WTC11 (cell line): ENCODE measurements at regions not wholly inside any gene's neighbourhood (a gene's known extent, or its start where the extent isn't known, plus 50 kb on each side); places are given as distances from the start of the nearest gene placed in this dataset.

Experiments
- ATAC-seq: fragments of 200-7000 bp; cut with Tn5 transposase; 2 replicates; pipeline ENCODE4 v1.10.0; 2021; ENCODE audit warnings: mild to moderate bottlenecking, moderate library complexity
- CTCF ChIA-PET: fragments of 300-600 bp; sonication (Branson Sonifier 250); formaldehyde crosslinking; loops from one replicate; lab custom pipeline; 2021; ENCODE audit warnings: antibody characterized with exemption; lab: Charles Lee
- POLR2A ChIA-PET: fragments of 350-600 bp; sonication (Branson Sonifier 250); formaldehyde crosslinking; loops from one replicate; lab custom pipeline; 2021; ENCODE audit warnings: antibody characterized with exemption; lab: Charles Lee
- DNase-seq: peaks from one replicate; pipeline ENCODE4 v3.0.0; 2021; ENCODE audit warnings: low spot score
- H3K27ac Mint-ChIP-seq: 2 replicates; pipeline ENCODE4 v1.8.0; 2021; ENCODE audit warnings: mixed read lengths
- H3K27me3 Mint-ChIP-seq: 2 replicates; pipeline ENCODE4 v1.8.0; 2021; ENCODE audit warnings: low read depth, mild to moderate bottlenecking, moderate library complexity, mixed read lengths
- H3K36me3 Mint-ChIP-seq: 2 replicates; pipeline ENCODE4 v1.8.0; 2021; ENCODE audit warnings: mixed read lengths
- H3K4me1 Mint-ChIP-seq: 2 replicates; pipeline ENCODE4 v1.8.0; 2022; ENCODE audit warnings: mixed read lengths
- H3K4me3 Mint-ChIP-seq: 2 replicates; pipeline ENCODE4 v1.8.0; 2021; ENCODE audit warnings: mild to moderate bottlenecking, moderate library complexity, mixed read lengths
- H3K9me3 Mint-ChIP-seq: 2 replicates; pipeline ENCODE4 v1.8.0; 2021; ENCODE audit warnings: mixed read lengths
- IRF2 ChIP-seq: sonication (generic); formaldehyde crosslinking; IDR thresholded peaks from 2 replicates; pipeline ENCODE4 v1.8.0; 2022; ENCODE audit warnings: low read depth, missing genetic modification reagents, borderline replicate concordance
- JAZF1 ChIP-seq: fragments of 250-450 bp; sonication (Bioruptor Pico); IDR thresholded peaks from 2 replicates; pipeline ENCODE4 v1.9.0; 2021; ENCODE audit warnings: moderate library complexity, mild to moderate bottlenecking, inconsistent platforms
- JUN ChIP-seq: sonication (generic); formaldehyde crosslinking; IDR thresholded peaks from 2 replicates; pipeline ENCODE4 v1.8.0; 2023; ENCODE audit warnings: mild to moderate bottlenecking, missing genetic modification reagents
- NFATC4 ChIP-seq: fragments of 250-450 bp; sonication (Bioruptor Pico); IDR thresholded peaks from 2 replicates; pipeline ENCODE4 v1.9.0; 2021; ENCODE audit warnings: mild to moderate bottlenecking
- RORB ChIP-seq: fragments of 250-450 bp; sonication (Bioruptor Pico); IDR thresholded peaks from 2 replicates; pipeline ENCODE4 v1.9.0; 2021; ENCODE audit warnings: mild to moderate bottlenecking
- SMAD3 ChIP-seq: sonication (generic); formaldehyde crosslinking; IDR thresholded peaks from 2 replicates; pipeline ENCODE4 v1.8.0; 2022; ENCODE audit warnings: missing genetic modification reagents, mild to moderate bottlenecking, borderline replicate concordance
- SP1 ChIP-seq: sonication (generic); formaldehyde crosslinking; conservative IDR thresholded peaks from 2 replicates; pipeline ENCODE4 v1.8.1; 2022; ENCODE audit warnings: missing genetic modification reagents
- TP53 ChIP-seq: sonication (generic); formaldehyde crosslinking; IDR thresholded peaks from 2 replicates; pipeline ENCODE4 v1.8.1; 2023; ENCODE audit warnings: mild to moderate bottlenecking, missing genetic modification reagents
- ZBTB21 ChIP-seq: sonication (generic); formaldehyde crosslinking; IDR thresholded peaks from 2 replicates; pipeline ENCODE4 v1.8.1; 2023; ENCODE audit warnings: mild to moderate bottlenecking, missing genetic modification reagents, borderline replicate concordance
- TF ChIP-seq, protein P1 (sequence below): fragments of 250-450 bp; sonication (Bioruptor Pico); IDR thresholded peaks from 2 replicates; pipeline ENCODE4 v1.8.0; 2021; ENCODE audit warnings: mild to moderate bottlenecking
- TF ChIP-seq, protein P2 (sequence below): sonication (generic); formaldehyde crosslinking; IDR thresholded peaks from 2 replicates; pipeline ENCODE4 v1.8.0; 2023; ENCODE audit warnings: mild to moderate bottlenecking, missing genetic modification reagents
- TF ChIP-seq, protein P3 (sequence below): fragments of 250-450 bp; sonication (Bioruptor Pico); conservative IDR thresholded peaks from 2 replicates; pipeline ENCODE4 v1.9.0; 2021; ENCODE audit warnings: mild to moderate bottlenecking
- TF ChIP-seq, protein P4 (sequence below): fragments of 250-450 bp; sonication (Bioruptor Pico); IDR thresholded peaks from 2 replicates; pipeline ENCODE4 v1.9.0; 2021; ENCODE audit warnings: moderate library complexity, mild to moderate bottlenecking, inconsistent platforms, borderline replicate concordance
- TF ChIP-seq, protein P5 (sequence below): sonication (generic); formaldehyde crosslinking; IDR thresholded peaks from 2 replicates; pipeline ENCODE4 v1.8.1; 2022; ENCODE audit warnings: mild to moderate bottlenecking, missing genetic modification reagents, moderate library complexity, borderline replicate concordance

DNA sequence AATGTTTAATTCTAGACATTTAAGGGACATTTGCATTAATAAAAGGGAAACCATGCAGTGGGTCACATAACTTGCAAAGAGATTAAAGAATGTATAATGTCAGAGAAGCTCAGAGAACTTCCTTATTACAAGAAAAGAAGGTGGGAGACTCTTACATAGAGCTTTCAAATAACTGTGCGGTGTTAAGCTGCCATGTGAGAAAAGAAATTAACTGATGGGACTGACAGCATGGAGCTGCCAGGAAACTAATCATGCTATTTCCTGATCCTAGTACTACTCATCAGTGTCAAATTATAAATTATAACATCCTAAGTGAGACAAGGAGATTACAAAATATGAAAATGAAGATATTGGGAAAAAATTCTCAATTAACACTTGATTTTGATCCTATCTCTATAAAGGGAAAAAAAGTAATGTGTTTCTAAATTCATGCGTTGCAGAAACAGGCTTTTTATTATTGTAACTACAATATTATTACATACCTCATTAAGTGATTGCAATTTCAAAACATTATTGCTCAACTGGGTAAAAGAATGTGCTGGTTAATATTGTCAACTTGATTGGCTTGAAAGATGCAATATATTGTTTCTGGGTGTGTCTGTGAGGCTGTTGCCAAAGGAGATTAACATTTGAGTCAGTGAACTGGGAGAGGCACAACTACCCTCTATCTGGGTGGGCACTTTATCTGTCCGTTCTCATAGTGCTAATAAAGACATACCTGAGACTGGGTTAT is 609.5 kb upstream of the NUDT12 start (continued):
- TF ChIP-seq, protein P1, sequence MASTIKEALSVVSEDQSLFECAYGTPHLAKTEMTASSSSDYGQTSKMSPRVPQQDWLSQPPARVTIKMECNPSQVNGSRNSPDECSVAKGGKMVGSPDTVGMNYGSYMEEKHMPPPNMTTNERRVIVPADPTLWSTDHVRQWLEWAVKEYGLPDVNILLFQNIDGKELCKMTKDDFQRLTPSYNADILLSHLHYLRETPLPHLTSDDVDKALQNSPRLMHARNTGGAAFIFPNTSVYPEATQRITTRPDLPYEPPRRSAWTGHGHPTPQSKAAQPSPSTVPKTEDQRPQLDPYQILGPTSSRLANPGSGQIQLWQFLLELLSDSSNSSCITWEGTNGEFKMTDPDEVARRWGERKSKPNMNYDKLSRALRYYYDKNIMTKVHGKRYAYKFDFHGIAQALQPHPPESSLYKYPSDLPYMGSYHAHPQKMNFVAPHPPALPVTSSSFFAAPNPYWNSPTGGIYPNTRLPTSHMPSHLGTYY, result no peak
- TF ChIP-seq JUN (CRISPR knock-in tag) (no peak), SP1 (CRISPR knock-in tag) (no peak), RORB (CRISPR knock-in tag) (no peak), SMAD3 (CRISPR knock-in tag) (no peak), TP53 (CRISPR knock-in tag) (no peak), ZBTB21 (no peak)
- TF ChIP-seq, protein P2, sequence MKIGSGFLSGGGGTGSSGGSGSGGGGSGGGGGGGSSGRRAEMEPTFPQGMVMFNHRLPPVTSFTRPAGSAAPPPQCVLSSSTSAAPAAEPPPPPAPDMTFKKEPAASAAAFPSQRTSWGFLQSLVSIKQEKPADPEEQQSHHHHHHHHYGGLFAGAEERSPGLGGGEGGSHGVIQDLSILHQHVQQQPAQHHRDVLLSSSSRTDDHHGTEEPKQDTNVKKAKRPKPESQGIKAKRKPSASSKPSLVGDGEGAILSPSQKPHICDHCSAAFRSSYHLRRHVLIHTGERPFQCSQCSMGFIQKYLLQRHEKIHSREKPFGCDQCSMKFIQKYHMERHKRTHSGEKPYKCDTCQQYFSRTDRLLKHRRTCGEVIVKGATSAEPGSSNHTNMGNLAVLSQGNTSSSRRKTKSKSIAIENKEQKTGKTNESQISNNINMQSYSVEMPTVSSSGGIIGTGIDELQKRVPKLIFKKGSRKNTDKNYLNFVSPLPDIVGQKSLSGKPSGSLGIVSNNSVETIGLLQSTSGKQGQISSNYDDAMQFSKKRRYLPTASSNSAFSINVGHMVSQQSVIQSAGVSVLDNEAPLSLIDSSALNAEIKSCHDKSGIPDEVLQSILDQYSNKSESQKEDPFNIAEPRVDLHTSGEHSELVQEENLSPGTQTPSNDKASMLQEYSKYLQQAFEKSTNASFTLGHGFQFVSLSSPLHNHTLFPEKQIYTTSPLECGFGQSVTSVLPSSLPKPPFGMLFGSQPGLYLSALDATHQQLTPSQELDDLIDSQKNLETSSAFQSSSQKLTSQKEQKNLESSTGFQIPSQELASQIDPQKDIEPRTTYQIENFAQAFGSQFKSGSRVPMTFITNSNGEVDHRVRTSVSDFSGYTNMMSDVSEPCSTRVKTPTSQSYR, result no peak

DNA sequence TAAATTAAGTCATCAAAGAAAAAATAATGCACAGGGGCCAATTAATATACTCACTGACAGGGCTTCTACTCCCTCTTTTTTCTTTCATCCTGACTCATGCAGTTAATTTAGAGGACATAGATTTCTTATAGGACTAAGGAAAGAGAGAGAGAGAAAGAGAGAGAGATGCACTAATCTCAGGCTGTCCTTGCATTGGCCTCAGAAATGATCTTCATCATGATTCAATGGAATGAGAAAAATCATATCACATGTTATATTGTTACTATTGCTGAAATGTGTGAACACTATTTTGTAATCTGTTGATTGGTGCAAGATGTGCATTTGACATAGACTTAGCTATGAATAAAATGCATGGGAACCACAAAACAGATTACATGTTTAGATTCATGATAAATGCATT is 608.3 kb upstream of the NUDT12 start:
- H3K27me3 Mint-ChIP-seq, result no peaks in the 10 kb centered on the region
- POLR2A ChIA-PET, result no interaction called here
- no peak for TF ChIP-seq IRF2 (CRISPR knock-in tag)
- TF ChIP-seq, all 79 proteins: peak for 0
- CTCF ChIA-PET, result no interaction called here
- Mint-ChIP-seq H3K9me3 (no peaks in the 10 kb centered on the region), H3K36me3 (no peaks in the 10 kb centered on the region), H3K4me3 (no peak overlapping the region), H3K27ac (no peak overlapping the region), H3K4me1 (no peaks in the 10 kb centered on the region)
- no peak for ATAC-seq
- DNase-seq, result no peak

DNA sequence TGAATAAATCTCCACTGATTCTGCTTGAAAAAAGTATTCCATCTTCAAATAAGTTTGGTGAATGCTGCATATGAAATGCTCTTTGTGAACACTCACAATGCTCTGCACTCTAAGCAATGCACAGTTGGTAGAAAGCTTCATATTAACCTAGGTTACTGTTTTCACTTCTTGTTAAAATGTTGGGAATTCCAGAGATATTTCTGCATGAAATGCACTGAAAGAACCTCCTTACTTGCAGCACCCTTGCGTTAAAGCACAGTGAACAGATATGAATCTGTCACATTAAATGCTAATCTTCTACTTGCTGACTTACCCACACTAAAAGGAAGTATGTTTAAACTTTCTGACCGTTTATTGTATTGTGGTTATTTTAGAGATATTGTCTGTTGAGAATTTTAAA is 584.1 kb upstream of the NUDT12 start:
- no peak for TF ChIP-seq SMAD3 (CRISPR knock-in tag)
- no peak for TF ChIP-seq NFATC4 (CRISPR knock-in tag)
- TF ChIP-seq, protein P3, sequence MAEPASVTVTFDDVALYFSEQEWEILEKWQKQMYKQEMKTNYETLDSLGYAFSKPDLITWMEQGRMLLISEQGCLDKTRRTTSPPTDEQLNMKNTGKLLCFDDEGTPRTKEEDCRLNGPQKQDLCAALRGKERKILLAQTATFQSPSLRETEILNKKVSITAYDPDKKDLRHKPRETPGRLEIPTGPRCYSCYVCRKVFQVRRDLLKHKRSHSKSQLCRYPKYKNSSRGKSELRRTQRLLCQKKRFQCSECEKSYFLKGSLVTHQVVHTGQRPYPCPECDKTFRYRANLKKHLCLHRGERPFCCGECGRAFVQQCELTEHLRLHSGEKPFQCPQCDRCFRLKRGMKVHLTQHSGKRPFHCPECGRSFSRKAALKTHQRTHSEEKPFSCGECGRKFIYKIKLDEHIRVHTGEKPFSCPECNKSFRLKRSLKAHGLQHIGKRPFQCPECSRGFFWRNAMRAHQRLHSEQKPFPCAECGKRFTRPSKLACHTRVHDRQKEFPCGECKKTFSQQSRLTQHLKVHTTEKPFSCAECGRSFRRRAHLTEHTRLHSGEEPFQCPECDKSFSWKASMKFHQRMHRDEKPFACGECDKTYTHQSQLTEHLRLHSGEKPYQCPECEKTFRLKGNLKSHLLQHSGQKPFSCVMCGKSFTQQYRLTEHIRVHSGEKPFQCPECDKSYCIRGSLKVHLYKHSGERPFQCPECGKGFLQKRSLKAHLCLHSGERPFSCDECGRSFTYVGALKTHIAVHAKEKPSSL (CRISPR knock-in tag), result no peak
- TF ChIP-seq, protein P4, sequence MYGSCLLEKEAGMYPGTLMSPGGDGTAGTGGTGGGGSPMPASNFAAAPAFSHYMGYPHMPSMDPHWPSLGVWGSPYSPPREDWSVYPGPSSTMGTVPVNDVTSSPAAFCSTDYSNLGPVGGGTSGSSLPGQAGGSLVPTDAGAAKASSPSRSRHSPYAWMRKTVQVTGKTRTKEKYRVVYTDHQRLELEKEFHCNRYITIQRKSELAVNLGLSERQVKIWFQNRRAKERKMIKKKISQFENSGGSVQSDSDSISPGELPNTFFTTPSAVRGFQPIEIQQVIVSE (CRISPR knock-in tag), result no peak
- TF ChIP-seq, protein P5, sequence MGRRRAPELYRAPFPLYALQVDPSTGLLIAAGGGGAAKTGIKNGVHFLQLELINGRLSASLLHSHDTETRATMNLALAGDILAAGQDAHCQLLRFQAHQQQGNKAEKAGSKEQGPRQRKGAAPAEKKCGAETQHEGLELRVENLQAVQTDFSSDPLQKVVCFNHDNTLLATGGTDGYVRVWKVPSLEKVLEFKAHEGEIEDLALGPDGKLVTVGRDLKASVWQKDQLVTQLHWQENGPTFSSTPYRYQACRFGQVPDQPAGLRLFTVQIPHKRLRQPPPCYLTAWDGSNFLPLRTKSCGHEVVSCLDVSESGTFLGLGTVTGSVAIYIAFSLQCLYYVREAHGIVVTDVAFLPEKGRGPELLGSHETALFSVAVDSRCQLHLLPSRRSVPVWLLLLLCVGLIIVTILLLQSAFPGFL, result no peak
- no peak for TF ChIP-seq JAZF1 (CRISPR knock-in tag)
- Mint-ChIP-seq H3K27ac (no peak overlapping the region), H3K27me3 (no peaks in the 10 kb centered on the region), H3K4me1 (no peaks in the 10 kb centered on the region), H3K9me3 (peaks cover 6% of the 10 kb centered on the region; the same call in 1 of the 2 replicates), H3K4me3 (no peak overlapping the region), H3K36me3 (no peaks in the 10 kb centered on the region)
- ATAC-seq (no peak), DNase-seq (no peak)
- POLR2A ChIA-PET, result no interaction called here
- CTCF ChIA-PET, result no interaction called here
